H9 (cell line): ENCODE measurements at regions not wholly inside any gene's neighbourhood (a gene's known extent, or its start where the extent isn't known, plus 50 kb on each side); places are given as distances from the start of the nearest gene placed in this dataset.

Experiments
- DNase-seq: peaks from one replicate; pipeline ENCODE4 v3.0.0-alpha.2; 2017
- H2AFZ ChIP-seq: one replicate; pipeline ENCODE4 v1.6.1; 2013; ENCODE audit warnings: mild to moderate bottlenecking, low read length, control low read depth, moderate library complexity
- H2AK5ac ChIP-seq: 2 replicates; pipeline ENCODE4 v1.6.1; 2013; ENCODE audit warnings: low read length, control low read depth, mixed read lengths; ENCODE audit not compliant: insufficient read length
- H2BK120ac ChIP-seq: one replicate; pipeline ENCODE4 v1.6.1; 2013; ENCODE audit warnings: low read depth, mild to moderate bottlenecking, low read length, control low read depth, inconsistent platforms; ENCODE audit not compliant: poor library complexity, severe bottlenecking
- H2BK12ac ChIP-seq: 2 replicates; pipeline ENCODE4 v1.6.1; 2013; ENCODE audit warnings: low read length, control low read depth, mixed read lengths, low read depth; ENCODE audit not compliant: insufficient read length
- H2BK15ac ChIP-seq: 2 replicates; pipeline ENCODE4 v1.6.1; 2013; ENCODE audit warnings: low read depth, low read length, control low read depth
- H2BK20ac ChIP-seq: one replicate; pipeline ENCODE4 v1.6.1; 2013; ENCODE audit warnings: low read depth, mild to moderate bottlenecking, low read length, control low read depth, inconsistent platforms; ENCODE audit not compliant: poor library complexity, severe bottlenecking
- H2BK5ac ChIP-seq: 2 replicates; pipeline ENCODE4 v1.6.1; 2013; ENCODE audit warnings: low read length, control low read depth, mixed read lengths; ENCODE audit not compliant: insufficient read length
- H3K14ac ChIP-seq: 2 replicates; pipeline ENCODE4 v1.6.1; 2013; ENCODE audit warnings: low read length, control low read depth; ENCODE audit not compliant: insufficient read depth
- H3K18ac ChIP-seq: 2 replicates; pipeline ENCODE4 v1.6.1; 2013; ENCODE audit warnings: low read depth, mild to moderate bottlenecking, mixed read lengths, low read length, control low read depth; ENCODE audit not compliant: insufficient read length
- H3K23ac ChIP-seq: 2 replicates; pipeline ENCODE4 v1.6.1; 2013; ENCODE audit warnings: low read length, control low read depth, mixed read lengths, low read depth; ENCODE audit not compliant: insufficient read length
- H3K23me2 ChIP-seq: 2 replicates; pipeline ENCODE4 v1.6.1; 2013; ENCODE audit warnings: low read depth, mild to moderate bottlenecking, mixed read lengths, low read length, control low read depth; ENCODE audit not compliant: insufficient read length, poor library complexity, severe bottlenecking
- H3K27ac ChIP-seq: 2 replicates; pipeline ENCODE4 v1.5.1; 2013; ENCODE audit warnings: low read length, control low read depth, mixed read lengths, low read depth; ENCODE audit not compliant: insufficient read length
- H3K27me3 ChIP-seq: 2 replicates; pipeline ENCODE4 v1.6.1; 2013; ENCODE audit warnings: low read length, control low read depth, inconsistent platforms; ENCODE audit not compliant: insufficient read depth
- H3K4ac ChIP-seq: 2 replicates; pipeline ENCODE4 v1.6.1; 2013; ENCODE audit warnings: low read depth, mild to moderate bottlenecking, control low read depth, inconsistent platforms, low read length, moderate library complexity
- H3K4me1 ChIP-seq: 2 replicates; pipeline ENCODE4 v1.6.1; 2013; ENCODE audit warnings: low read length, control low read depth, inconsistent platforms; ENCODE audit not compliant: insufficient read depth
- H3K4me2 ChIP-seq: 2 replicates; pipeline ENCODE4 v1.6.1; 2013; ENCODE audit warnings: low read length, control low read depth, mixed read lengths; ENCODE audit not compliant: insufficient read length, insufficient read depth
- H3K56ac ChIP-seq: 2 replicates; pipeline ENCODE4 v1.6.1; 2013; ENCODE audit warnings: low read depth, mild to moderate bottlenecking, mixed read lengths, low read length, control low read depth; ENCODE audit not compliant: insufficient read length
- H3K79me1 ChIP-seq: 2 replicates; pipeline ENCODE4 v1.6.1; 2013; ENCODE audit warnings: low read depth, mild to moderate bottlenecking, moderate library complexity, low read length, control low read depth, inconsistent platforms; ENCODE audit not compliant: insufficient read depth, poor library complexity, severe bottlenecking
- H3K79me2 ChIP-seq: 2 replicates; pipeline ENCODE4 v1.6.1; 2013; ENCODE audit warnings: low read length, control low read depth, inconsistent platforms; ENCODE audit not compliant: insufficient read depth
- H3K9ac ChIP-seq: 2 replicates; pipeline ENCODE4 v1.6.1; 2013; ENCODE audit warnings: low read length, control low read depth, mixed read lengths; ENCODE audit not compliant: insufficient read length; ENCODE audit errors: extremely low read depth
- H3K9me3 ChIP-seq: one replicate; pipeline ENCODE4 v1.6.1; 2013; ENCODE audit warnings: low read depth, low read length, inconsistent platforms; ENCODE audit not compliant: control insufficient read depth
- H3T11ph ChIP-seq: one replicate; pipeline ENCODE4 v1.6.1; 2013; ENCODE audit warnings: mild to moderate bottlenecking, low read length, control low read depth, inconsistent platforms
- H4K20me1 ChIP-seq: one replicate; pipeline ENCODE4 v1.6.1; 2013; ENCODE audit not compliant: control insufficient read depth, insufficient read length, insufficient read depth
- H4K5ac ChIP-seq: 2 replicates; pipeline ENCODE4 v1.6.1; 2013; ENCODE audit warnings: low read depth, mild to moderate bottlenecking, mixed read lengths, low read length, control low read depth; ENCODE audit not compliant: insufficient read length
- H4K8ac ChIP-seq: replicated peaks from 2 replicates; pipeline ENCODE4 v1.6.1; 2013; ENCODE audit warnings: low read length, control low read depth, mixed read lengths, low read depth; ENCODE audit not compliant: insufficient read length
- H4K91ac ChIP-seq: 2 replicates; pipeline ENCODE4 v1.6.1; 2013; ENCODE audit warnings: low read depth, mild to moderate bottlenecking, moderate library complexity, mixed read lengths, low read length, control low read depth; ENCODE audit not compliant: insufficient read length
- H3K27ac Mint-ChIP-seq, 3 experiments: 2 replicates in 2 of 3; 3 replicates in 1 of 3; pipeline ENCODE4 v1.8.0; 2020 to 2021; ENCODE audit warnings: mixed read lengths in 3 of 3, mild to moderate bottlenecking in 1 of 3, moderate library complexity in 1 of 3
- H3K27me3 Mint-ChIP-seq: 2 replicates; pipeline ENCODE4 v1.8.0; 2021; ENCODE audit warnings: low read depth, mild to moderate bottlenecking, moderate library complexity, mixed read lengths
- H3K36me3 Mint-ChIP-seq, 3 experiments: 2 replicates in 2 of 3; 3 replicates in 1 of 3; pipeline ENCODE4 v1.8.0; 2020 to 2021; ENCODE audit warnings: low read depth in 3 of 3, mixed read lengths in 3 of 3; ENCODE audit not compliant: insufficient read depth in 1 of 3
- H3K4me1 Mint-ChIP-seq, 2 experiments: 2 replicates each; pipeline ENCODE4 v1.8.0; 2020; ENCODE audit warnings: mixed read lengths in 2 of 2
- H3K4me3 Mint-ChIP-seq, 2 experiments: 2 replicates in 1 of 2; 3 replicates in 1 of 2; pipeline ENCODE4 v1.8.0; 2020 to 2021; ENCODE audit warnings: mild to moderate bottlenecking in 2 of 2, mixed read lengths in 2 of 2, moderate library complexity in 1 of 2
- H3K9me3 Mint-ChIP-seq, 2 experiments: 2 replicates in 1 of 2; 3 replicates in 1 of 2; pipeline ENCODE4 v1.8.0; 2020; ENCODE audit warnings: mild to moderate bottlenecking in 2 of 2, mixed read lengths in 2 of 2, moderate library complexity in 1 of 2
- CTCF ChIP-seq: fragments of 200-600 bp; sonication (generic); conservative IDR thresholded peaks from 3 replicates; pipeline ENCODE4 v1.8.0; 2021; ENCODE audit warnings: antibody characterized with exemption, mild to moderate bottlenecking
- WGBS: extraction: QIAGEN DNeasy Blood & Tissue Kit; methylation state at CpG from one replicate; pipeline ENCODE4 v1.1.7; 2013; ENCODE audit warnings: missing lambda C conversion rate, low lambda C conversion rate, mixed read lengths; ENCODE audit not compliant: insufficient read length; ENCODE audit errors: extremely low coverage; 5-methylcytosine and 5-hydroxymethylcytosine counted together

- H2BK20ac ChIP-seq = no peak overlapping the region
- H4K20me1 ChIP-seq = no peaks in the 10 kb centered on the region
- H3K79me1 ChIP-seq = no peaks in the 10 kb centered on the region
- no peak overlapping the region for H4K8ac ChIP-seq
- peaks cover 2 to 21% (median 5%) of the 10 kb centered on the region in 3 experiments; a peak in 6 of 7 replicates for H3K36me3 Mint-ChIP-seq
- H3K23ac ChIP-seq = no peak overlapping the region
- H3K23me2 ChIP-seq = no peaks in the 10 kb centered on the region
- no peaks in the 10 kb centered on the region for H3K79me2 ChIP-seq
- no peak overlapping the region for H3T11ph ChIP-seq
- no CpG with 5 or more reads among the region's 1 CpG for whole genome bisulfite sequencing
- H3K9me3 Mint-ChIP-seq = peaks cover 5 to 12% of the 10 kb centered on the region in 2 experiments
- no peaks in the 10 kb centered on the region for H3K4me1 ChIP-seq
- H2BK12ac ChIP-seq = no peak overlapping the region
- no peak overlapping the region for H3K4me3 Mint-ChIP-seq
- no peak overlapping the region for H2BK15ac ChIP-seq
- no peak overlapping the region for H3K56ac ChIP-seq
- no peak overlapping the region for H2AFZ ChIP-seq
- no peak overlapping the region for H3K9ac ChIP-seq
- no peak overlapping the region for H3K27ac Mint-ChIP-seq
- no peak overlapping the region for H3K14ac ChIP-seq
- H3K4me2 ChIP-seq = no peak overlapping the region
- H2AK5ac ChIP-seq = no peak overlapping the region
- no peak for DNase-seq
- no peak overlapping the region for H3K4ac ChIP-seq
- H4K5ac ChIP-seq = no peak overlapping the region
- H3K18ac ChIP-seq = no peak overlapping the region
- peaks cover 7 to 9% of the 10 kb centered on the region in 2 experiments for H3K4me1 Mint-ChIP-seq
- no peaks in the 10 kb centered on the region; the same call in 1 of the 2 replicates for H3K27me3 Mint-ChIP-seq
- no peak overlapping the region for H2BK120ac ChIP-seq
- H2BK5ac ChIP-seq = no peak overlapping the region
- no peak overlapping the region for H3K27ac ChIP-seq
- no peaks in the 10 kb centered on the region for H3K27me3 ChIP-seq
- no peaks in the 10 kb centered on the region for H3K9me3 ChIP-seq
- H4K91ac ChIP-seq = no peak overlapping the region
- no peak for TF ChIP-seq CTCF
Observed at GRCh38 chr5:90071066-90071465, 338.5 kb downstream of the CETN3 start.
